ENCODE measurements at regions not wholly inside any gene's neighbourhood (a gene's known extent, or its start where the extent isn't known, plus 50 kb on each side); places are given as distances from the start of the nearest gene placed in this dataset.

DNA sequence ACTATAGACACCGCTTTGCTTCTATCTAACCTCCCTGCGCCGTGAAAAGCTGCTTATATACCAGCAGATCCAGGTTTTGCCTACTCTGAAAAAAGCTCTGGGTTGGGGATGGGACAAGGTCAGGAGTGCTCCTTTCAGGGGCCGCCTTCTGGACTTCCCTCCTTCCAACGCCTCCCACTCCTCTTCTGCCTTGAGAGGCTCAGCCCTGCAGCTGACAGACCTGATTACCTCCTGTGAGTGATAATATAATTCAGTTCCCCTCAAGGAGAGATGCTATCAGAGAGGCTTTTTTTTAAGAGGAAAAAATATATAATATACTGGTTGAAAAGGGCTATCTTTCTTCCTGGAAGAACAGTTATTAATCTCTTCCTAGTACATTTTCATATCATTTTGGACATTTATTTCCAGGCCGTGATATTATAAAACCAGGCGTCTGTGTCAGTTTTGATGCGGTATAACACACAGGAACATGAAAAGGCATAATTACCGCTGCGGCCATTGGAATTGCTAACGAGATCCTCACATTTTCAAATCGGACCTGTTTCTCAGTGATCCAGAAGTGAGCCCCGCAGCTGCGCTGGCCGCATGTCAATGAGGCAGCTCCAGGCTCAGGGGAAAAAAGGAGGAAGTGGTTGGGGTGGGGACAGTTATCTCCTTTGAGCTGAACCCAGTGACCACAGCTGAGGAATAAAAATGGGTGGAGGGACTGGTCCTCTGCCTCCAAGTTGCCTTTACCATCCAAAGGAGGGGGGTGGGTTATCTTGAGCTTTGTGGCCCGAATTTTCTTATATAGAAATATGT is 457.1 kb downstream of the TYW1 start:
- H3K9me3 ChIP-seq (ENCODE audit: insufficient read depth, low read depth, low read length): no peaks in the 10 kb centered on the region
- no peak overlapping the region for H3K9ac ChIP-seq (ENCODE audit: low read depth, low read length)
- no peak overlapping the region for H3K4me3 ChIP-seq (ENCODE audit: low read length)
- H3K36me3 ChIP-seq (ENCODE audit: insufficient read depth, low read depth, low read length): no peaks in the 10 kb centered on the region
- H3K27me3 ChIP-seq (ENCODE audit: insufficient read depth, low read length): no peaks in the 10 kb centered on the region
- no peaks in the 10 kb centered on the region for H3K4me1 ChIP-seq (ENCODE audit: insufficient read depth, low read length)
- H3K27ac ChIP-seq (ENCODE audit: low read length): no peak overlapping the region

DNA sequence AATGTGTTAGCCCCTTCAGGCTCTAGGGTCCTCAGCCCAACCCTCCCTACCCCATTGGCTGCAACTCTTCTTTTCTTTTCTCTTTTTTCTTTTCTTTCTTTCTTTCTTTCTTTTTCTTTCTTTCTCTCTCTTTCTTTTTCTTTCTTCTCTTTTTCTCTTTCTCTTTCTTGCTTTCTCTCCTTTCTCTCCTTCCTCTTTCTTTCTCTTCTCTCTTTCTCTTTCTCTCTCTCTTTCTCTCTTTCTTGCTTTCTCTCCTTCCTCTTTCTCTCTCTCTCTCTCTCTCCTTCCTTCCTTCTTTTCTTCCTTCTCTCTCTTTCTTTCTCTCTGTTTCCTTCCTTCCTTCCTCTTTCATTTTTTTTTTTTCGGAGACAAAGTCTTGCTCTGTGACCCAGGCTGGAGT is 458.9 kb downstream of the TYW1 start:
- H3K4me3 ChIP-seq (ENCODE audit: low read length): no peak overlapping the region
- no peak overlapping the region for H3K9ac ChIP-seq (ENCODE audit: low read depth, low read length)
- no peaks in the 10 kb centered on the region for H3K4me1 ChIP-seq (ENCODE audit: insufficient read depth, low read length)
- H3K27ac ChIP-seq (ENCODE audit: low read length): no peak overlapping the region
- no peaks in the 10 kb centered on the region for H3K36me3 ChIP-seq (ENCODE audit: insufficient read depth, low read depth, low read length)
- no peaks in the 10 kb centered on the region for H3K27me3 ChIP-seq (ENCODE audit: insufficient read depth, low read length)
- no peaks in the 10 kb centered on the region for H3K9me3 ChIP-seq (ENCODE audit: insufficient read depth, low read depth, low read length)

GRCh38 chr7:67462781-67463191 is 466.2 kb downstream of the TYW1 start:
- Histone ChIP-seq H3K27ac (ENCODE audit: low read length) (no peak overlapping the region), H3K4me1 (ENCODE audit: insufficient read depth, low read length) (no peaks in the 10 kb centered on the region), H3K9ac (ENCODE audit: low read depth, low read length) (no peak overlapping the region), H3K36me3 (ENCODE audit: insufficient read depth, low read depth, low read length) (no peaks in the 10 kb centered on the region), H3K9me3 (ENCODE audit: insufficient read depth, low read depth, low read length) (peaks cover 12% of the 10 kb centered on the region), H3K27me3 (ENCODE audit: insufficient read depth, low read length) (no peaks in the 10 kb centered on the region), H3K4me3 (ENCODE audit: low read length) (no peak overlapping the region)

GRCh38 chr7:67463316-67463715 is 466.7 kb downstream of the TYW1 start:
- Histone ChIP-seq H3K9me3 (ENCODE audit: insufficient read depth, low read depth, low read length) (peaks cover 17% of the 10 kb centered on the region), H3K36me3 (ENCODE audit: insufficient read depth, low read depth, low read length) (no peaks in the 10 kb centered on the region), H3K27me3 (ENCODE audit: insufficient read depth, low read length) (no peaks in the 10 kb centered on the region), H3K9ac (ENCODE audit: low read depth, low read length) (no peak overlapping the region), H3K4me3 (ENCODE audit: low read length) (no peak overlapping the region), H3K4me1 (ENCODE audit: insufficient read depth, low read length) (no peaks in the 10 kb centered on the region), H3K27ac (ENCODE audit: low read length) (no peak overlapping the region)

GRCh38 chr7:67463983-67464382 is 467.4 kb downstream of the TYW1 start:
- Histone ChIP-seq H3K4me1 (ENCODE audit: insufficient read depth, low read length) (no peaks in the 10 kb centered on the region), H3K9me3 (ENCODE audit: insufficient read depth, low read depth, low read length) (peaks cover 21% of the 10 kb centered on the region), H3K27ac (ENCODE audit: low read length) (no peak overlapping the region), H3K27me3 (ENCODE audit: insufficient read depth, low read length) (no peaks in the 10 kb centered on the region), H3K9ac (ENCODE audit: low read depth, low read length) (no peak overlapping the region), H3K4me3 (ENCODE audit: low read length) (no peak overlapping the region), H3K36me3 (ENCODE audit: insufficient read depth, low read depth, low read length) (no peaks in the 10 kb centered on the region)

GRCh38 chr7:67466109-67466508 is 469.5 kb downstream of the TYW1 start:
- no peaks in the 10 kb centered on the region for H3K4me1 ChIP-seq (ENCODE audit: insufficient read depth, low read length)
- H3K27me3 ChIP-seq (ENCODE audit: insufficient read depth, low read length): no peaks in the 10 kb centered on the region
- H3K36me3 ChIP-seq (ENCODE audit: insufficient read depth, low read depth, low read length): no peaks in the 10 kb centered on the region
- H3K9ac ChIP-seq (ENCODE audit: low read depth, low read length): no peak overlapping the region
- H3K27ac ChIP-seq (ENCODE audit: low read length): no peak overlapping the region
- no peak overlapping the region for H3K4me3 ChIP-seq (ENCODE audit: low read length)
- peaks cover 21% of the 10 kb centered on the region for H3K9me3 ChIP-seq (ENCODE audit: insufficient read depth, low read depth, low read length)

- Histone ChIP-seq H3K27ac (ENCODE audit: low read length) (no peak overlapping the region), H3K27me3 (ENCODE audit: insufficient read depth, low read length) (no peaks in the 10 kb centered on the region), H3K9me3 (ENCODE audit: insufficient read depth, low read depth, low read length) (peaks cover 25% of the 10 kb centered on the region), H3K9ac (ENCODE audit: low read depth, low read length) (no peak overlapping the region), H3K4me3 (ENCODE audit: low read length) (no peak overlapping the region), H3K36me3 (ENCODE audit: insufficient read depth, low read depth, low read length) (no peaks in the 10 kb centered on the region), H3K4me1 (ENCODE audit: insufficient read depth, low read length) (no peaks in the 10 kb centered on the region)
Observed at GRCh38 chr7:67470256-67470751, 473.7 kb downstream of the TYW1 start.

DNA sequence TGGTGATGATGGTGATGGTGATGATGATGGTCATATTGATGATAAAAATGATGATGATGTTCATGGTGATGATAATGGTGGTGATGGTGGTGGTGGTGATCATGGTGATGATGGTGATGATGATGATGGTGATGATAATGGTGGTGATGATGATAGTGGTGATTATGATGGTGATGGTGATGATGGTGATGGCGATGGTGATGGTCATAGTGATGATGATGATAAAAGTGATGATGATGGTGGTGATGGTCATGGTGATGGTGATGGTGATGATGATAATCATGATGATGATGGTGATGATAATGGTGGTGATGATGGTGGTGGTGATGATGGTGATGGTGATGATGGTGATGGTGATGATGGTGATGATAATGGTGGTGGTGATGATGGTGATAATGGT is 478.7 kb downstream of the TYW1 start:
- peaks cover 4% of the 10 kb centered on the region; the same call in 1 of the 2 replicates for H3K9me3 ChIP-seq (ENCODE audit: insufficient read depth, low read depth, low read length)
- H3K4me1 ChIP-seq (ENCODE audit: insufficient read depth, low read length): no peaks in the 10 kb centered on the region
- no peak overlapping the region for H3K27ac ChIP-seq (ENCODE audit: low read length)
- no peak overlapping the region for H3K9ac ChIP-seq (ENCODE audit: low read depth, low read length)
- no peaks in the 10 kb centered on the region for H3K27me3 ChIP-seq (ENCODE audit: insufficient read depth, low read length)
- H3K4me3 ChIP-seq (ENCODE audit: low read length): no peak overlapping the region
- H3K36me3 ChIP-seq (ENCODE audit: insufficient read depth, low read depth, low read length): no peaks in the 10 kb centered on the region

DNA sequence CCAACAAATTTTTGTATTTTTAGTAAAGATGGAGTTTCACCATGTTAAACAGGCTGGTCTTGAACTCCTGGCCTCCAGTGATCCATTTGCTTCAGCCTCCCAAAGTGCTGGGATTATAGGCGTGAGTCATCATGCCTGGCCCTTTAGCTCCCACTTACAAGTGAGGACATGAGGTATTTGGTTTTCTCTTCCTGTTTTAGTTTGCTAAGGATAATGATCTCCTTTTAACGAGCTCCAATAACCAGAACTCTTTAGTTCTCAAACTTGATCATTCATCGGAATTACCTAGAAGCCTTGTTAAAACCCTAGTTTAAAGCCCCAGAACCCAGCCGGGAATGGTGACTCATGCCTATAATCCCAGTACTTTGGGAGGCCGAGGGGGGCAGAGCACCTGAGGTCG is 481.4 kb downstream of the TYW1 start:
- no peak overlapping the region for H3K4me3 ChIP-seq (ENCODE audit: low read length)
- no peaks in the 10 kb centered on the region for H3K4me1 ChIP-seq (ENCODE audit: insufficient read depth, low read length)
- no peaks in the 10 kb centered on the region for H3K27me3 ChIP-seq (ENCODE audit: insufficient read depth, low read length)
- H3K9me3 ChIP-seq (ENCODE audit: insufficient read depth, low read depth, low read length): peaks cover 4% of the 10 kb centered on the region; the same call in 1 of the 2 replicates
- no peaks in the 10 kb centered on the region for H3K36me3 ChIP-seq (ENCODE audit: insufficient read depth, low read depth, low read length)
- H3K9ac ChIP-seq (ENCODE audit: low read depth, low read length): no peak overlapping the region
- no peak overlapping the region for H3K27ac ChIP-seq (ENCODE audit: low read length)

DNA sequence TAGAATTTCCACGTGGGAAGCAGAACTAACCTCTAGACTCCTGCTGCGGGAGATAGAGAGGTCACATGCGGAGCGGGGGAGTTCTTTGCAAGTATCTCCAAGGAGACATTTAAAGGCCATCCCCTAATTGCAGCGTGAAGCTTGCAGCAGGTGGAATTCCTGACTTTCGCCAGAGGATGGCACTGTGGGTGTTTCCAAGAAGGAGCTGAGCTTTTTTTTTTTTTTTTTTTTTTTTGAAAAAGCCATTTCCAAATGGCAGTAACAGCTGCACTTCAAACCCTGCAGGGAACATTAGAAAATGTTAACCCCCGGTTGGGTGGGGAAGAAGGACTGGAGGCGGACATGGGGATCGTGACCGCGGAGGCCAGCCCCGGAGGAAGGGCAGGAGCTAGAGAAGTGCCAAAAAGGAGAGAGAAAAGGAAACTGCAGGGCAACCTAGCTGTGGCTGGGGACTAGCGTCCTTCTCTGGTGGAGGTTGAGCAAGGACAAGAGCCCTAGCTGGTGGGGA is 487.7 kb downstream of the TYW1 start:
- Histone ChIP-seq H3K36me3 (ENCODE audit: insufficient read depth, low read depth, low read length) (no peaks in the 10 kb centered on the region), H3K4me3 (ENCODE audit: low read length) (peak overlapping the region; percentile 51; the same call in 1 of the 2 replicates), H3K4me1 (ENCODE audit: insufficient read depth, low read length) (peaks cover 7% of the 10 kb centered on the region; the same call in 1 of the 2 replicates), H3K9me3 (ENCODE audit: insufficient read depth, low read depth, low read length) (no peaks in the 10 kb centered on the region), H3K9ac (ENCODE audit: low read depth, low read length) (peak overlapping the region; percentile 26; the same call in 1 of the 2 replicates), H3K27ac (ENCODE audit: low read length) (no peak overlapping the region), H3K27me3 (ENCODE audit: insufficient read depth, low read length) (peaks cover 7% of the 10 kb centered on the region; the same call in 1 of the 2 replicates)

DNA sequence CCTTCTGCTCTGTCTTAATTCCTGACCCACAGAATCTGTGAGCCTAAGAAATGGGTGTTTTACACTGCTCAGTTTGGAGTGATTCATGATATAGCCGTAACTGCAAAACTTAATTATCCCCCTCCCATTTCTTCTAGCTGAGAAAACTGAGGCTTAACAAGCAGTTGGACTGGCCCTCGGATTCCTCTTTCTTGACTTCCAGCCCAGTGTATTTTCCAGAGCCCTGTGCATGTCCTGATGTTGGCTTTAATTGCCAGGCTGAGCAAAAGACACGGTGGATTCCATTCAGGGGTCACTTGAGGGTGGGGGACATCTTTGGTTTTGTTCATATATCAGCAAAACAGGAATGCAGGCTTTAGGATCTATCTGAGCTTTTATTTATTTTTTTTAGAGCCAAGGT is 489.8 kb downstream of the TYW1 start:
- Histone ChIP-seq H3K36me3 (ENCODE audit: insufficient read depth, low read depth, low read length) (no peaks in the 10 kb centered on the region), H3K4me3 (ENCODE audit: low read length) (no peak overlapping the region), H3K27ac (ENCODE audit: low read length) (no peak overlapping the region), H3K4me1 (ENCODE audit: insufficient read depth, low read length) (peaks cover 7% of the 10 kb centered on the region; the same call in 1 of the 2 replicates), H3K9me3 (ENCODE audit: insufficient read depth, low read depth, low read length) (no peaks in the 10 kb centered on the region), H3K9ac (ENCODE audit: low read depth, low read length) (no peak overlapping the region), H3K27me3 (ENCODE audit: insufficient read depth, low read length) (peaks cover 7% of the 10 kb centered on the region; the same call in 1 of the 2 replicates)

- Histone ChIP-seq H3K36me3 (ENCODE audit: insufficient read depth, low read depth, low read length) (no peaks in the 10 kb centered on the region), H3K9ac (ENCODE audit: low read depth, low read length) (no peak overlapping the region), H3K27me3 (ENCODE audit: insufficient read depth, low read length) (peaks cover 7% of the 10 kb centered on the region; the same call in 1 of the 2 replicates), H3K27ac (ENCODE audit: low read length) (no peak overlapping the region), H3K9me3 (ENCODE audit: insufficient read depth, low read depth, low read length) (no peaks in the 10 kb centered on the region), H3K4me1 (ENCODE audit: insufficient read depth, low read length) (peaks cover 7% of the 10 kb centered on the region; the same call in 1 of the 2 replicates), H3K4me3 (ENCODE audit: low read length) (no peak overlapping the region)
Observed at GRCh38 chr7:67487316-67487715, 490.7 kb downstream of the TYW1 start.

Measured in iPS-20b (cell line).